ENCODE measurements at regions not wholly inside any gene's neighbourhood (a gene's known extent, or its start where the extent isn't known, plus 50 kb on each side); places are given as distances from the start of the nearest gene placed in this dataset.

DNA sequence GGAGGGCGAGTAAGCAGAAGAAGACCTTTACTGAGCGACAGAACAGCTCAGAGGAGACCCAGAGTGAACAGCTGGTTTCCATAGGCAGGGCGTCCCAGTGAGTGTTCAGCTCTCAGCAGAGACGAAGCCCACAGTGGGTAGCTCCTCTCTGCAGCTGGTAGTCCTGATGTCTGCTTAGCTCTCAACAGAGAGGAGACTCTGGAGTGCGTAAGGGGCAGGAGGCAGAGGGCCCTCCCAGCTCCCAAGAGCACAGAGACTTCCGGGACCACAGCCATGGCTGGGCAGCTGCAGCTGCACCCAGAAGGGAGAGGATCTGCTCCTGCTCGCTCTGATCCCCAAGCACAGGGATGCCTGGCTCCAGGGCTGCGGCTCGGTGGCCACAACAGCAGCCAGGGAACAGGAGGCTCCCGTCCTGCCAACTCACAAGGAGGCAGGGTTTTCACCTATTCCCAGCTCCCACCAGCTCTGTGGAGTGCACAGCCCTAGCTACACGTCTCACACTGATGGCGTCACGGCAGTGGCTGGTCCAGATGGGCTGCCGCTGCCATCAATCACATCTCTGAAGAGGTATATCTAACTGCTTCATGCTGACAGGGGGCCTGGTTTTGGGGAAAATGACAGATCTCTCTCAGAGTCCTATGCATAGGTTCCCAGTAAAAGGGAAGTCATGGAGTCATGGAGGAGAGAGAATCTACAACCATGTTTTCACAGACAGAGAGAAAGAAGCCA lies 2660.1 kb upstream of the PCDH20 start:
- H3K4me3 ChIP-seq (ENCODE audit: low read length), result no peak overlapping the region
- DNase-seq, result no peak

DNA sequence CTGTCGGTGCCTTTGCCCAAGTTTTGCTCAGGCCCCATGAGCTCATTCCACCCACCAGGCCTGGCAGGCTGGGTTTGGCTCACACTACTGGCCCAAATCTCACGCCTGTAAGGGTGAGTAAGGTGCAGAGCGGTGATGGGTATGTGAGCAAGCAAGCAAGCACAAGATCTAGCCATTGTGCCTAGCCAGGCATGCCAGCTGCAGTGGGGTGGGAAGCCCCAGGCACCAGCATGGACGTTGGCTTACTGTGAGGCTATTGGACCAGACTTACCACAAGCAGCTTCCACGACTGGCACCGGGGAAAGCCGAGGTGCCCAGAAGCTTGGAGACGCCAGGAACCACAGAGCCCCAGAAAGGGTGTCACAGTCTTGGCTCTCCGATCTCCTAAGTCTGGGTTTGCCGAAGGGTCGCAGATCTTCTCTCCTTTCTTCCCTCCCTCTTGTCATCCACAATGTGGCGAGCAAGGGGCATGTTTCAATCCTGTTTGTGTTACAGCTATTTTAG lies 2659.4 kb upstream of the PCDH20 start:
- Histone ChIP-seq H3K4me1 (ENCODE audit: low read length) (no peaks in the 10 kb centered on the region), H2AFZ (ENCODE audit: low read length) (no peak overlapping the region), H4K20me1 (ENCODE audit: insufficient read depth, low read length) (no peaks in the 10 kb centered on the region), H3K4me3 (ENCODE audit: low read length) (no peak overlapping the region), H3F3A (ENCODE audit: insufficient read depth, low read length) (no peaks in the 10 kb centered on the region), H3K27ac (ENCODE audit: low read length) (no peak overlapping the region), H3K9ac (ENCODE audit: low read length) (no peak overlapping the region), H3K27me3 (replicated peaks; ENCODE audit: insufficient read depth, low read length) (no peaks in the 10 kb centered on the region), H3K4me2 (ENCODE audit: low read depth, low read length) (no peak overlapping the region), H3K79me2 (ENCODE audit: low read length) (no peaks in the 10 kb centered on the region), H3K9me2 (replicated peaks; ENCODE audit: insufficient read depth, low read length) (no peaks in the 10 kb centered on the region), H3K9me3 (replicated peaks; ENCODE audit: insufficient read depth, low read length) (no peaks in the 10 kb centered on the region), H3K36me3 (replicated peaks; ENCODE audit: insufficient read depth, low read length) (no peaks in the 10 kb centered on the region)
- no peak for DNase-seq
- TF ChIP-seq EZH2 (optimal IDR thresholded peaks at IDR 0.05; ENCODE audit: low read depth, low read length) (no peak), EZH2phosphoT487 (IDR thresholded peaks at IDR 0.05; ENCODE audit: low read length) (no peak)
- TF ChIP-seq, protein P1, sequence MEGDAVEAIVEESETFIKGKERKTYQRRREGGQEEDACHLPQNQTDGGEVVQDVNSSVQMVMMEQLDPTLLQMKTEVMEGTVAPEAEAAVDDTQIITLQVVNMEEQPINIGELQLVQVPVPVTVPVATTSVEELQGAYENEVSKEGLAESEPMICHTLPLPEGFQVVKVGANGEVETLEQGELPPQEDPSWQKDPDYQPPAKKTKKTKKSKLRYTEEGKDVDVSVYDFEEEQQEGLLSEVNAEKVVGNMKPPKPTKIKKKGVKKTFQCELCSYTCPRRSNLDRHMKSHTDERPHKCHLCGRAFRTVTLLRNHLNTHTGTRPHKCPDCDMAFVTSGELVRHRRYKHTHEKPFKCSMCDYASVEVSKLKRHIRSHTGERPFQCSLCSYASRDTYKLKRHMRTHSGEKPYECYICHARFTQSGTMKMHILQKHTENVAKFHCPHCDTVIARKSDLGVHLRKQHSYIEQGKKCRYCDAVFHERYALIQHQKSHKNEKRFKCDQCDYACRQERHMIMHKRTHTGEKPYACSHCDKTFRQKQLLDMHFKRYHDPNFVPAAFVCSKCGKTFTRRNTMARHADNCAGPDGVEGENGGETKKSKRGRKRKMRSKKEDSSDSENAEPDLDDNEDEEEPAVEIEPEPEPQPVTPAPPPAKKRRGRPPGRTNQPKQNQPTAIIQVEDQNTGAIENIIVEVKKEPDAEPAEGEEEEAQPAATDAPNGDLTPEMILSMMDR (IDR thresholded peaks at IDR 0.05; ENCODE audit: low read length), result no peak

More for the DNA sequence above, 2660.1 kb upstream of the PCDH20 start:
- no peaks in the 10 kb centered on the region for H4K20me1 ChIP-seq (ENCODE audit: insufficient read depth, low read length)
- TF ChIP-seq EZH2 (optimal IDR thresholded peaks at IDR 0.05; ENCODE audit: low read depth, low read length) (no peak), EZH2phosphoT487 (IDR thresholded peaks at IDR 0.05; ENCODE audit: low read length) (no peak)
- TF ChIP-seq, protein P1 (IDR thresholded peaks at IDR 0.05; ENCODE audit: low read length), result no peak
- H2AFZ ChIP-seq (ENCODE audit: low read length), result no peak overlapping the region
- H3K36me3 ChIP-seq (replicated peaks; ENCODE audit: insufficient read depth, low read length), result no peaks in the 10 kb centered on the region
- no peaks in the 10 kb centered on the region for H3K27me3 ChIP-seq (replicated peaks; ENCODE audit: insufficient read depth, low read length)
- no peaks in the 10 kb centered on the region for H3K9me3 ChIP-seq (replicated peaks; ENCODE audit: insufficient read depth, low read length)
- no peaks in the 10 kb centered on the region for H3K4me1 ChIP-seq (ENCODE audit: low read length)
- no peak overlapping the region for H3K27ac ChIP-seq (ENCODE audit: low read length)
- H3F3A ChIP-seq (ENCODE audit: insufficient read depth, low read length), result no peaks in the 10 kb centered on the region
- no peaks in the 10 kb centered on the region for H3K79me2 ChIP-seq (ENCODE audit: low read length)
- H3K9me2 ChIP-seq (replicated peaks; ENCODE audit: insufficient read depth, low read length), result no peaks in the 10 kb centered on the region
- H3K9ac ChIP-seq (ENCODE audit: low read length), result no peak overlapping the region
- H3K4me2 ChIP-seq (ENCODE audit: low read depth, low read length), result no peak overlapping the region

DNA sequence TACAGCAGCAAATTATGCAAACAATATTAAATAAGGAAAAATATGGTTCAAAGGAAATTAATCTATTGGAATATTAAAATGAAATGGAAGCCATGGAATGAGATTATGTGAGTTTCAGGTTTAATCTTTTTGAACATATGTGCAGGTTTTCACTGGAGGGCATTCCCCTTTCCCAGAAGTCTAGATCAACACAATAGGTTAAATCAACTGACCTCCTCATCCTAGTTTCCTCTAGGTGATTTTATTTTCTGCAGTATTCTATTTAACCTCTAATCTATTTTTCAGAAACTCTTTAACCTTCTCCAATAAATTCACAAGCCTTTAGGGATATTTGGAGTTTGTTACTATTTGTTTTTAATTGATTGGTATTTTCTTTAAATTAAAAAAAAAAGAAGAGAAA lies 2657.6 kb upstream of the PCDH20 start:
- no peaks in the 10 kb centered on the region for H3F3A ChIP-seq (ENCODE audit: insufficient read depth, low read length)
- no peak for TF ChIP-seq EZH2phosphoT487 (IDR thresholded peaks at IDR 0.05; ENCODE audit: low read length)
- TF ChIP-seq, protein P1 (IDR thresholded peaks at IDR 0.05; ENCODE audit: low read length), result no peak
- TF ChIP-seq EZH2 (optimal IDR thresholded peaks at IDR 0.05; ENCODE audit: low read depth, low read length), result no peak
- H3K36me3 ChIP-seq (replicated peaks; ENCODE audit: insufficient read depth, low read length), result no peaks in the 10 kb centered on the region
- DNase-seq, result no peak
- H3K4me3 ChIP-seq (ENCODE audit: low read length), result no peak overlapping the region
- H3K79me2 ChIP-seq (ENCODE audit: low read length), result no peaks in the 10 kb centered on the region
- H3K4me1 ChIP-seq (ENCODE audit: low read length), result no peaks in the 10 kb centered on the region
- no peak overlapping the region for H2AFZ ChIP-seq (ENCODE audit: low read length)
- no peaks in the 10 kb centered on the region for H3K27me3 ChIP-seq (replicated peaks; ENCODE audit: insufficient read depth, low read length)
- H3K9me2 ChIP-seq (replicated peaks; ENCODE audit: insufficient read depth, low read length), result no peaks in the 10 kb centered on the region
- H3K27ac ChIP-seq (ENCODE audit: low read length), result no peak overlapping the region
- H4K20me1 ChIP-seq (ENCODE audit: insufficient read depth, low read length), result no peaks in the 10 kb centered on the region
- H3K4me2 ChIP-seq (ENCODE audit: low read depth, low read length), result no peak overlapping the region
- no peaks in the 10 kb centered on the region for H3K9me3 ChIP-seq (replicated peaks; ENCODE audit: insufficient read depth, low read length)
- H3K9ac ChIP-seq (ENCODE audit: low read length), result no peak overlapping the region

Data from MM.1S (cell line).